ENCODE measurements at regions not wholly inside any gene's neighbourhood (a gene's known extent, or its start where the extent isn't known, plus 50 kb on each side); places are given as distances from the start of the nearest gene placed in this dataset.

GRCh38 chr1:194318790-194319280, 1132.4 kb upstream of the B3GALT2 start:
- H3K27me3 ChIP-seq (ENCODE audit: control insufficient read depth, insufficient read depth, low read length), result no peaks in the 10 kb centered on the region
- no peak overlapping the region for H3K4me3 ChIP-seq (ENCODE audit: low read length)
- no peaks in the 10 kb centered on the region for H3K4me1 ChIP-seq (ENCODE audit: control insufficient read depth, insufficient read depth, low read length)
- H3K9me3 ChIP-seq (ENCODE audit: control insufficient read depth, low read length), result no peaks in the 10 kb centered on the region
- no peak overlapping the region for H3K9ac ChIP-seq (ENCODE audit: low read length)
- no peaks in the 10 kb centered on the region for H3K36me3 ChIP-seq (ENCODE audit: control insufficient read depth, insufficient read depth, low read length)

GRCh38 chr1:194309697-194310096, 1123.3 kb upstream of the B3GALT2 start:
- Histone ChIP-seq H3K4me1 (ENCODE audit: control insufficient read depth, insufficient read depth, low read length) (no peaks in the 10 kb centered on the region), H3K9me3 (ENCODE audit: control insufficient read depth, low read length) (no peaks in the 10 kb centered on the region), H3K9ac (ENCODE audit: low read length) (no peak overlapping the region), H3K36me3 (ENCODE audit: control insufficient read depth, insufficient read depth, low read length) (no peaks in the 10 kb centered on the region), H3K27me3 (ENCODE audit: control insufficient read depth, insufficient read depth, low read length) (no peaks in the 10 kb centered on the region), H3K4me3 (ENCODE audit: low read length) (no peak overlapping the region)

- Histone ChIP-seq H3K36me3 (ENCODE audit: control insufficient read depth, insufficient read depth, low read length) (no peaks in the 10 kb centered on the region), H3K4me3 (ENCODE audit: low read length) (no peak overlapping the region), H3K9me3 (ENCODE audit: control insufficient read depth, low read length) (no peaks in the 10 kb centered on the region)
Measured at GRCh38 chr1:194309269-194309668, 1122.9 kb upstream of the B3GALT2 start.

GRCh38 chr1:194300776-194301175, 1114.4 kb upstream of the B3GALT2 start:
- Histone ChIP-seq H3K27me3 (ENCODE audit: control insufficient read depth, insufficient read depth, low read length) (no peaks in the 10 kb centered on the region), H3K4me3 (ENCODE audit: low read length) (no peak overlapping the region), H3K9me3 (ENCODE audit: control insufficient read depth, low read length) (no peaks in the 10 kb centered on the region), H3K36me3 (ENCODE audit: control insufficient read depth, insufficient read depth, low read length) (no peaks in the 10 kb centered on the region), H3K4me1 (ENCODE audit: control insufficient read depth, insufficient read depth, low read length) (no peaks in the 10 kb centered on the region), H3K9ac (ENCODE audit: low read length) (no peak overlapping the region)

More at GRCh38 chr1:194309269-194309668, 1122.9 kb upstream of the B3GALT2 start:
- Histone ChIP-seq H3K4me1 (ENCODE audit: control insufficient read depth, insufficient read depth, low read length) (no peaks in the 10 kb centered on the region), H3K27me3 (ENCODE audit: control insufficient read depth, insufficient read depth, low read length) (no peaks in the 10 kb centered on the region), H3K9ac (ENCODE audit: low read length) (no peak overlapping the region)

- Histone ChIP-seq H3K4me3 (ENCODE audit: low read length) (no peak overlapping the region), H3K9me3 (ENCODE audit: control insufficient read depth, low read length) (no peaks in the 10 kb centered on the region), H3K4me1 (ENCODE audit: control insufficient read depth, insufficient read depth, low read length) (no peaks in the 10 kb centered on the region), H3K27me3 (ENCODE audit: control insufficient read depth, insufficient read depth, low read length) (no peaks in the 10 kb centered on the region), H3K9ac (ENCODE audit: low read length) (no peak overlapping the region), H3K36me3 (ENCODE audit: control insufficient read depth, insufficient read depth, low read length) (no peaks in the 10 kb centered on the region)
Measured at GRCh38 chr1:194300340-194300739, 1113.9 kb upstream of the B3GALT2 start.

- Histone ChIP-seq H3K9me3 (ENCODE audit: control insufficient read depth, low read length) (no peaks in the 10 kb centered on the region), H3K4me1 (ENCODE audit: control insufficient read depth, insufficient read depth, low read length) (no peaks in the 10 kb centered on the region), H3K4me3 (ENCODE audit: low read length) (no peak overlapping the region), H3K9ac (ENCODE audit: low read length) (no peak overlapping the region), H3K27me3 (ENCODE audit: control insufficient read depth, insufficient read depth, low read length) (no peaks in the 10 kb centered on the region), H3K36me3 (ENCODE audit: control insufficient read depth, insufficient read depth, low read length) (no peaks in the 10 kb centered on the region)
Measured at GRCh38 chr1:194298007-194298598, 1111.7 kb upstream of the B3GALT2 start.

- no peaks in the 10 kb centered on the region for H3K36me3 ChIP-seq (ENCODE audit: control insufficient read depth, insufficient read depth, low read length)
- no peak overlapping the region for H3K4me3 ChIP-seq (ENCODE audit: low read length)
- H3K9me3 ChIP-seq (ENCODE audit: control insufficient read depth, low read length), result no peaks in the 10 kb centered on the region
- no peaks in the 10 kb centered on the region for H3K4me1 ChIP-seq (ENCODE audit: control insufficient read depth, insufficient read depth, low read length)
- H3K27me3 ChIP-seq (ENCODE audit: control insufficient read depth, insufficient read depth, low read length), result no peaks in the 10 kb centered on the region
- no peak overlapping the region for H3K9ac ChIP-seq (ENCODE audit: low read length)
Measured at GRCh38 chr1:194297094-194297493, 1110.7 kb upstream of the B3GALT2 start.

- H3K9ac ChIP-seq (ENCODE audit: low read length), result no peak overlapping the region
- no peaks in the 10 kb centered on the region for H3K36me3 ChIP-seq (ENCODE audit: control insufficient read depth, insufficient read depth, low read length)
- H3K27me3 ChIP-seq (ENCODE audit: control insufficient read depth, insufficient read depth, low read length), result no peaks in the 10 kb centered on the region
- H3K4me3 ChIP-seq (ENCODE audit: low read length), result no peak overlapping the region
- H3K4me1 ChIP-seq (ENCODE audit: control insufficient read depth, insufficient read depth, low read length), result no peaks in the 10 kb centered on the region
- H3K9me3 ChIP-seq (ENCODE audit: control insufficient read depth, low read length), result no peaks in the 10 kb centered on the region
Measured at GRCh38 chr1:194296201-194296600, 1109.8 kb upstream of the B3GALT2 start.

- H3K4me1 ChIP-seq (ENCODE audit: control insufficient read depth, insufficient read depth, low read length), result no peaks in the 10 kb centered on the region
- H3K9me3 ChIP-seq (ENCODE audit: control insufficient read depth, low read length), result no peaks in the 10 kb centered on the region
- no peak overlapping the region for H3K9ac ChIP-seq (ENCODE audit: low read length)
- H3K36me3 ChIP-seq (ENCODE audit: control insufficient read depth, insufficient read depth, low read length), result no peaks in the 10 kb centered on the region
- no peaks in the 10 kb centered on the region for H3K27me3 ChIP-seq (ENCODE audit: control insufficient read depth, insufficient read depth, low read length)
- no peak overlapping the region for H3K4me3 ChIP-seq (ENCODE audit: low read length)
Measured at GRCh38 chr1:194295685-194296084, 1109.3 kb upstream of the B3GALT2 start.

GRCh38 chr1:194293851-194294405, 1107.5 kb upstream of the B3GALT2 start:
- H3K4me3 ChIP-seq (ENCODE audit: low read length), result no peak overlapping the region
- no peaks in the 10 kb centered on the region for H3K27me3 ChIP-seq (ENCODE audit: control insufficient read depth, insufficient read depth, low read length)
- no peaks in the 10 kb centered on the region for H3K4me1 ChIP-seq (ENCODE audit: control insufficient read depth, insufficient read depth, low read length)
- no peak overlapping the region for H3K9ac ChIP-seq (ENCODE audit: low read length)
- H3K9me3 ChIP-seq (ENCODE audit: control insufficient read depth, low read length), result no peaks in the 10 kb centered on the region
- H3K36me3 ChIP-seq (ENCODE audit: control insufficient read depth, insufficient read depth, low read length), result no peaks in the 10 kb centered on the region

- H3K9me3 ChIP-seq (ENCODE audit: control insufficient read depth, low read length), result no peaks in the 10 kb centered on the region
- H3K27me3 ChIP-seq (ENCODE audit: control insufficient read depth, insufficient read depth, low read length), result no peaks in the 10 kb centered on the region
- no peak overlapping the region for H3K9ac ChIP-seq (ENCODE audit: low read length)
- H3K36me3 ChIP-seq (ENCODE audit: control insufficient read depth, insufficient read depth, low read length), result no peaks in the 10 kb centered on the region
- H3K4me3 ChIP-seq (ENCODE audit: low read length), result no peak overlapping the region
- H3K4me1 ChIP-seq (ENCODE audit: control insufficient read depth, insufficient read depth, low read length), result no peaks in the 10 kb centered on the region
Measured at GRCh38 chr1:194292966-194293365, 1106.6 kb upstream of the B3GALT2 start.

- no peak overlapping the region for H3K4me3 ChIP-seq (ENCODE audit: low read length)
- no peaks in the 10 kb centered on the region for H3K36me3 ChIP-seq (ENCODE audit: control insufficient read depth, insufficient read depth, low read length)
- no peaks in the 10 kb centered on the region for H3K4me1 ChIP-seq (ENCODE audit: control insufficient read depth, insufficient read depth, low read length)
- no peak overlapping the region for H3K9ac ChIP-seq (ENCODE audit: low read length)
- H3K9me3 ChIP-seq (ENCODE audit: control insufficient read depth, low read length), result no peaks in the 10 kb centered on the region
- H3K27me3 ChIP-seq (ENCODE audit: control insufficient read depth, insufficient read depth, low read length), result no peaks in the 10 kb centered on the region
Measured at GRCh38 chr1:194289569-194290266, 1103.3 kb upstream of the B3GALT2 start.
